ENCODE measurements at regions not wholly inside any gene's neighbourhood (a gene's known extent, or its start where the extent isn't known, plus 50 kb on each side); places are given as distances from the start of the nearest gene placed in this dataset.

DNA sequence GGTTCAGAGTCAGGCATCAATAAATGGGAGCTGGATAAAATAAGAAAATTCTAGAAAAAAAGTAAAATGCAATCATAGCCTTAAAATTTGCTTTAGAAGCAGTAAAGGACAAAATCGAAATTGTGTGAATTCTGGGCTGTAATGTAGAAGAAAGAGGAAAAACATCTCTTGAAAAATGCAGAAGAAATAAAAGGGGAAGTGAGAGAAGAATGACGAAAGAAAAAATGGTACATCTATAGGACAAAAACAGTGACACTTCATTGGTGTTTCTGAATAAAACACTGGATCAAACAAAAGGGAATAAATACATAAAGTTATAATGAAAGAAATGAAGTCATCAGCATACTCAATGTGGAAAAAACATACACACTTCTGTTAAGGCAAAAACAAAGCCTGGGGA is 642.3 kb downstream of the ACTL7B start:
- no peaks in the 10 kb centered on the region for H4K20me1 ChIP-seq (replicated peaks; ENCODE audit: insufficient read depth)
- Mint-ChIP-seq H3K9me3 (no peaks in the 10 kb centered on the region), H3K4me1 (no peaks in the 10 kb centered on the region), H3K27me3 (ENCODE audit: insufficient read depth, low read depth, poor library complexity) (no peaks in the 10 kb centered on the region), H3K4me3 (no peak overlapping the region), H3K36me3 (ENCODE audit: low read depth) (no peaks in the 10 kb centered on the region), H3K27ac (no peak overlapping the region)
- H3K79me2 ChIP-seq (replicated peaks; ENCODE audit: insufficient read depth) = no peaks in the 10 kb centered on the region
- H2AFZ ChIP-seq = no peak overlapping the region
- H3K4me3 ChIP-seq = no peak overlapping the region
- TF ChIP-seq POLR2AphosphoS5 (IDR thresholded peaks at IDR 0.05; ENCODE audit: low read depth) (no peak), JUNB (IDR thresholded peaks at IDR 0.05; ENCODE audit: unreplicated experiment) (no peak), NANOG (IDR thresholded peaks at IDR 0.05; ENCODE audit: borderline replicate concordance) (no peak), EZH2phosphoT487 (IDR thresholded peaks at IDR 0.05; ENCODE audit: unreplicated experiment) (no peak), CREB1 (CRISPR knock-in tag; IDR thresholded peaks at IDR 0.05; ENCODE audit: low read depth) (no peak)
- TF ChIP-seq, protein P1, sequence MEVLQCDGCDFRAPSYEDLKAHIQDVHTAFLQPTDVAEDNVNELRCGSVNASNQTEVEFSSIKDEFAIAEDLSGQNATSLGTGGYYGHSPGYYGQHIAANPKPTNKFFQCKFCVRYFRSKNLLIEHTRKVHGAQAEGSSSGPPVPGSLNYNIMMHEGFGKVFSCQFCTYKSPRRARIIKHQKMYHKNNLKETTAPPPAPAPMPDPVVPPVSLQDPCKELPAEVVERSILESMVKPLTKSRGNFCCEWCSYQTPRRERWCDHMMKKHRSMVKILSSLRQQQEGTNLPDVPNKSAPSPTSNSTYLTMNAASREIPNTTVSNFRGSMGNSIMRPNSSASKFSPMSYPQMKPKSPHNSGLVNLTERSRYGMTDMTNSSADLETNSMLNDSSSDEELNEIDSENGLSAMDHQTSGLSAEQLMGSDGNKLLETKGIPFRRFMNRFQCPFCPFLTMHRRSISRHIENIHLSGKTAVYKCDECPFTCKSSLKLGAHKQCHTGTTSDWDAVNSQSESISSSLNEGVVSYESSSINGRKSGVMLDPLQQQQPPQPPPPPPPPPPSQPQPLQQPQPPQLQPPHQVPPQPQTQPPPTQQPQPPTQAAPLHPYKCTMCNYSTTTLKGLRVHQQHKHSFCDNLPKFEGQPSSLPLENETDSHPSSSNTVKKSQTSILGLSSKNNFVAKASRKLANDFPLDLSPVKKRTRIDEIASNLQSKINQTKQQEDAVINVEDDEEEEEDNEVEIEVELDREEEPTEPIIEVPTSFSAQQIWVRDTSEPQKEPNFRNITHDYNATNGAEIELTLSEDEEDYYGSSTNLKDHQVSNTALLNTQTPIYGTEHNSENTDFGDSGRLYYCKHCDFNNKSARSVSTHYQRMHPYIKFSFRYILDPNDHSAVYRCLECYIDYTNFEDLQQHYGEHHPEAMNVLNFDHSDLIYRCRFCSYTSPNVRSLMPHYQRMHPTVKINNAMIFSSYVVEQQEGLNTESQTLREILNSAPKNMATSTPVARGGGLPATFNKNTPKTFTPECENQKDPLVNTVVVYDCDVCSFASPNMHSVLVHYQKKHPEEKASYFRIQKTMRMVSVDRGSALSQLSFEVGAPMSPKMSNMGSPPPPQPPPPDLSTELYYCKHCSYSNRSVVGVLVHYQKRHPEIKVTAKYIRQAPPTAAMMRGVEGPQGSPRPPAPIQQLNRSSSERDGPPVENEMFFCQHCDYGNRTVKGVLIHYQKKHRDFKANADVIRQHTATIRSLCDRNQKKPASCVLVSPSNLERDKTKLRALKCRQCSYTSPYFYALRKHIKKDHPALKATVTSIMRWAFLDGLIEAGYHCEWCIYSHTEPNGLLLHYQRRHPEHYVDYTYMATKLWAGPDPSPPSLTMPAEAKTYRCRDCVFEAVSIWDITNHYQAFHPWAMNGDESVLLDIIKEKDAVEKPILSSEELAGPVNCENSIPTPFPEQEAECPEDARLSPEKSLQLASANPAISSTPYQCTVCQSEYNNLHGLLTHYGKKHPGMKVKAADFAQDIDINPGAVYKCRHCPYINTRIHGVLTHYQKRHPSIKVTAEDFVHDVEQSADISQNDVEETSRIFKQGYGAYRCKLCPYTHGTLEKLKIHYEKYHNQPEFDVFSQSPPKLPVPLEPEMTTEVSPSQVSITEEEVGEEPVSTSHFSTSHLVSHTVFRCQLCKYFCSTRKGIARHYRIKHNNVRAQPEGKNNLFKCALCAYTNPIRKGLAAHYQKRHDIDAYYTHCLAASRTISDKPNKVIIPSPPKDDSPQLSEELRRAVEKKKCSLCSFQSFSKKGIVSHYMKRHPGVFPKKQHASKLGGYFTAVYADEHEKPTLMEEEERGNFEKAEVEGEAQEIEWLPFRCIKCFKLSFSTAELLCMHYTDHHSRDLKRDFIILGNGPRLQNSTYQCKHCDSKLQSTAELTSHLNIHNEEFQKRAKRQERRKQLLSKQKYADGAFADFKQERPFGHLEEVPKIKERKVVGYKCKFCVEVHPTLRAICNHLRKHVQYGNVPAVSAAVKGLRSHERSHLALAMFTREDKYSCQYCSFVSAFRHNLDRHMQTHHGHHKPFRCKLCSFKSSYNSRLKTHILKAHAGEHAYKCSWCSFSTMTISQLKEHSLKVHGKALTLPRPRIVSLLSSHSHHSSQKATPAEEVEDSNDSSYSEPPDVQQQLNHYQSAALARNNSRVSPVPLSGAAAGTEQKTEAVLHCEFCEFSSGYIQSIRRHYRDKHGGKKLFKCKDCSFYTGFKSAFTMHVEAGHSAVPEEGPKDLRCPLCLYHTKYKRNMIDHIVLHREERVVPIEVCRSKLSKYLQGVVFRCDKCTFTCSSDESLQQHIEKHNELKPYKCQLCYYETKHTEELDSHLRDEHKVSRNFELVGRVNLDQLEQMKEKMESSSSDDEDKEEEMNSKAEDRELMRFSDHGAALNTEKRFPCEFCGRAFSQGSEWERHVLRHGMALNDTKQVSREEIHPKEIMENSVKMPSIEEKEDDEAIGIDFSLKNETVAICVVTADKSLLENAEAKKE (CRISPR knock-in tag; IDR thresholded peaks at IDR 0.05) = no peak
- TF ChIP-seq, protein P2, sequence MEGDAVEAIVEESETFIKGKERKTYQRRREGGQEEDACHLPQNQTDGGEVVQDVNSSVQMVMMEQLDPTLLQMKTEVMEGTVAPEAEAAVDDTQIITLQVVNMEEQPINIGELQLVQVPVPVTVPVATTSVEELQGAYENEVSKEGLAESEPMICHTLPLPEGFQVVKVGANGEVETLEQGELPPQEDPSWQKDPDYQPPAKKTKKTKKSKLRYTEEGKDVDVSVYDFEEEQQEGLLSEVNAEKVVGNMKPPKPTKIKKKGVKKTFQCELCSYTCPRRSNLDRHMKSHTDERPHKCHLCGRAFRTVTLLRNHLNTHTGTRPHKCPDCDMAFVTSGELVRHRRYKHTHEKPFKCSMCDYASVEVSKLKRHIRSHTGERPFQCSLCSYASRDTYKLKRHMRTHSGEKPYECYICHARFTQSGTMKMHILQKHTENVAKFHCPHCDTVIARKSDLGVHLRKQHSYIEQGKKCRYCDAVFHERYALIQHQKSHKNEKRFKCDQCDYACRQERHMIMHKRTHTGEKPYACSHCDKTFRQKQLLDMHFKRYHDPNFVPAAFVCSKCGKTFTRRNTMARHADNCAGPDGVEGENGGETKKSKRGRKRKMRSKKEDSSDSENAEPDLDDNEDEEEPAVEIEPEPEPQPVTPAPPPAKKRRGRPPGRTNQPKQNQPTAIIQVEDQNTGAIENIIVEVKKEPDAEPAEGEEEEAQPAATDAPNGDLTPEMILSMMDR (conservative IDR thresholded peaks at IDR 0.05; ENCODE audit: low read depth in 2 of 2) = no peak
- no peak overlapping the region for H3K4me2 ChIP-seq
- H3K4me1 ChIP-seq (ENCODE audit: insufficient read depth) = no peaks in the 10 kb centered on the region
- H3K36me3 ChIP-seq (ENCODE audit: insufficient read depth) = no peaks in the 10 kb centered on the region
- H3F3A ChIP-seq (replicated peaks; ENCODE audit: low read depth) = no peaks in the 10 kb centered on the region
- no peaks in the 10 kb centered on the region for H3K9me2 ChIP-seq (ENCODE audit: insufficient read depth)
- ATAC-seq (no peak), DNase-seq (ENCODE audit: low spot score) (no peak)
- no peaks in the 10 kb centered on the region for H3K27me3 ChIP-seq (ENCODE audit: insufficient read depth)
- H3K27ac ChIP-seq (ENCODE audit: low read depth) = no peak overlapping the region

Data from GM23338 (cell line).